ENCODE measurements at regions not wholly inside any gene's neighbourhood (a gene's known extent, or its start where the extent isn't known, plus 50 kb on each side); places are given as distances from the start of the nearest gene placed in this dataset.

DNA sequence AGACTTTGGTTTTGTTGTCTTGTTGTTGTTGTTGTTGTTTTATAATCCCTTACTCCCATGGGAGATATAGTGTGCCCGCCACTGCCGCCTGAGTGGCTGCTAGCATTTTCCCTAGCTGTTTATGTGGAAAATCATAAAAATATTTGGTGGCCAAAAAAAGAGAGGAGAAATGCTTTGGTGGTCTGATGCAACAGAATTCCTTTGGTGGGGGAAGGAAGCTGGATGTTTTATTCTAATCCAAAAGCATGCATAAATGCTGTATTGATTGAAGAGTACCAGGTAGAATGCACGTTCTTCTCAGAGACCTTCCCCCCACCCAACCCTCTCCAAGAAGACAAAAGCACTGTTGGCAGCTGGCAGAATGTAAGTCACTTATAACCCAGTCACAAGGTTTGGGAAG, 93.2 kb downstream of the C17orf67 start:
- DNase-seq: no peak
